ENCODE measurements at regions not wholly inside any gene's neighbourhood (a gene's known extent, or its start where the extent isn't known, plus 50 kb on each side); places are given as distances from the start of the nearest gene placed in this dataset.

- Histone ChIP-seq H3K4me1 (no peaks in the 10 kb centered on the region), H3K4me3 (no peak overlapping the region), H3K36me3 (no peaks in the 10 kb centered on the region), H3K9ac (ENCODE audit: low read depth in 2 of 2, low read length in 2 of 2) (no peak overlapping the region), H3K27me3 (no peaks in the 10 kb centered on the region), H3K9me3 (no peaks in the 10 kb centered on the region), H3K27ac (no peak overlapping the region)
- intact Hi-C loops (cut with DNase I), result no loop called here
- no peak for TF ChIP-seq CTCF (IDR thresholded peaks at IDR 0.05)
- DNase-seq, result no peak
Observed at GRCh38 chr13:109301276-109301675, 485.1 kb downstream of the IRS2 start.

GRCh38 chr13:109297628-109298027, 488.8 kb downstream of the IRS2 start:
- Histone ChIP-seq H3K9ac (ENCODE audit: low read depth in 2 of 2, low read length in 2 of 2) (no peak overlapping the region), H3K36me3 (no peaks in the 10 kb centered on the region), H3K4me3 (no peak overlapping the region), H3K27me3 (no peaks in the 10 kb centered on the region), H3K4me1 (no peaks in the 10 kb centered on the region), H3K9me3 (no peaks in the 10 kb centered on the region), H3K27ac (no peak overlapping the region)
- intact Hi-C loops (cut with DNase I), result no loop called here
- DNase-seq, result no peak
- no peak for TF ChIP-seq CTCF (IDR thresholded peaks at IDR 0.05)

GRCh38 chr13:109293166-109293565, 493.2 kb downstream of the IRS2 start:
- Histone ChIP-seq H3K9me3 (no peaks in the 10 kb centered on the region), H3K27me3 (no peaks in the 10 kb centered on the region), H3K4me3 (no peak overlapping the region), H3K36me3 (no peaks in the 10 kb centered on the region), H3K27ac (no peak overlapping the region), H3K9ac (ENCODE audit: low read depth in 2 of 2, low read length in 2 of 2) (no peak overlapping the region), H3K4me1 (no peaks in the 10 kb centered on the region)
- no peak for DNase-seq
- intact Hi-C loops (cut with DNase I), result no loop called here
- TF ChIP-seq CTCF (IDR thresholded peaks at IDR 0.05), result no peak

- DNase-seq, result no peak
- no peak for TF ChIP-seq CTCF (IDR thresholded peaks at IDR 0.05)
- H3K27me3 ChIP-seq, result no peaks in the 10 kb centered on the region
- no peaks in the 10 kb centered on the region for H3K4me1 ChIP-seq
- H3K36me3 ChIP-seq, result no peaks in the 10 kb centered on the region
- no peak overlapping the region for H3K27ac ChIP-seq
- no peaks in the 10 kb centered on the region for H3K9me3 ChIP-seq
- H3K9ac ChIP-seq (ENCODE audit: low read depth in 2 of 2, low read length in 2 of 2), result no peak overlapping the region
- intact Hi-C loops (cut with DNase I), result no loop called here
- no peak overlapping the region for H3K4me3 ChIP-seq
Observed at GRCh38 chr13:109288151-109288709, 498.2 kb downstream of the IRS2 start.

GRCh38 chr13:109287553-109287952, 498.8 kb downstream of the IRS2 start:
- Histone ChIP-seq H3K4me3 (no peak overlapping the region), H3K9ac (ENCODE audit: low read depth in 2 of 2, low read length in 2 of 2) (no peak overlapping the region), H3K27ac (no peak overlapping the region), H3K27me3 (no peaks in the 10 kb centered on the region), H3K36me3 (no peaks in the 10 kb centered on the region), H3K9me3 (no peaks in the 10 kb centered on the region), H3K4me1 (no peaks in the 10 kb centered on the region)
- intact Hi-C loops (cut with DNase I), result no loop called here
- TF ChIP-seq CTCF (IDR thresholded peaks at IDR 0.05), result no peak
- no peak for DNase-seq
